DND-41 (cell line): ENCODE measurements at regions not wholly inside any gene's neighbourhood (a gene's known extent, or its start where the extent isn't known, plus 50 kb on each side); places are given as distances from the start of the nearest gene placed in this dataset.

Source experiments
- ATAC-seq: fragments of 200-7000 bp; cut with Tn5 transposase; 3 replicates; pipeline ENCODE4 v1.9.1; 2021; ENCODE audit warnings: low read depth; ENCODE audit not compliant: insufficient read depth
- DNase-seq: peaks from one replicate; pipeline ENCODE4 v3.0.0-alpha.2; 2020
- H2AFZ ChIP-seq: 2 replicates; pipeline ENCODE4 v1.6.0; 2012; ENCODE audit warnings: low read depth, low read length
- H3K27ac ChIP-seq: 2 replicates; pipeline ENCODE4 v1.5.1; 2012; ENCODE audit warnings: low read length, inconsistent platforms
- H3K27me3 ChIP-seq: fragments of 200-600 bp; sonication (generic); 2 replicates; pipeline ENCODE4 v1.6.0; 2012; ENCODE audit warnings: low read length, mild to moderate bottlenecking, inconsistent platforms; ENCODE audit not compliant: insufficient read depth, poor library complexity
- H3K36me3 ChIP-seq: 2 replicates; pipeline ENCODE4 v1.5.1; 2012; ENCODE audit warnings: low read length, inconsistent platforms; ENCODE audit not compliant: insufficient read depth
- H3K4me1 ChIP-seq: 2 replicates; pipeline ENCODE4 v1.5.1; 2012; ENCODE audit warnings: mild to moderate bottlenecking, low read length; ENCODE audit not compliant: insufficient read depth
- H3K4me2 ChIP-seq: 2 replicates; pipeline ENCODE4 v1.6.0; 2012; ENCODE audit warnings: mild to moderate bottlenecking, moderate library complexity, low read length, inconsistent platforms; ENCODE audit not compliant: insufficient read depth
- H3K4me3 ChIP-seq, 2 experiments: fragments of 200-600 bp in 1 of 2; shearing (Covaris generic) in 1 of 2; 2 replicates each; pipeline ENCODE4 v1.5.1; 2012 to 2016; ENCODE audit warnings: inconsistent platforms in 2 of 2, low read length in 2 of 2, mild to moderate bottlenecking in 2 of 2, low read depth in 1 of 2, moderate library complexity in 1 of 2
- H3K79me2 ChIP-seq: 2 replicates; pipeline ENCODE4 v1.6.0; 2012; ENCODE audit warnings: low read length, inconsistent platforms; ENCODE audit not compliant: insufficient read depth
- H3K9ac ChIP-seq: 2 replicates; pipeline ENCODE4 v1.6.0; 2012; ENCODE audit warnings: low read depth, mild to moderate bottlenecking, inconsistent platforms, low read length, moderate library complexity
- H3K9me3 ChIP-seq: 2 replicates; pipeline ENCODE4 v1.5.1; 2012; ENCODE audit warnings: low read length, moderate library complexity, mild to moderate bottlenecking, inconsistent platforms; ENCODE audit not compliant: insufficient read depth, severe bottlenecking
- H4K20me1 ChIP-seq: 2 replicates; pipeline ENCODE4 v1.6.0; 2012; ENCODE audit warnings: low read length; ENCODE audit not compliant: insufficient read depth
- EZH2 ChIP-seq: IDR thresholded peaks from 3 replicates; pipeline ENCODE4 v1.6.1; 2012; ENCODE audit warnings: borderline replicate concordance, low read depth, mild to moderate bottlenecking, moderate library complexity, low read length, inconsistent platforms; ENCODE audit not compliant: severe bottlenecking
- TF ChIP-seq, protein P1 (sequence below): IDR thresholded peaks from 2 replicates; pipeline ENCODE4 v1.5.1; 2012; ENCODE audit warnings: borderline replicate concordance, low read length, moderate library complexity, mild to moderate bottlenecking; ENCODE audit not compliant: poor library complexity, severe bottlenecking; ENCODE audit errors: extremely low read depth

DNA sequence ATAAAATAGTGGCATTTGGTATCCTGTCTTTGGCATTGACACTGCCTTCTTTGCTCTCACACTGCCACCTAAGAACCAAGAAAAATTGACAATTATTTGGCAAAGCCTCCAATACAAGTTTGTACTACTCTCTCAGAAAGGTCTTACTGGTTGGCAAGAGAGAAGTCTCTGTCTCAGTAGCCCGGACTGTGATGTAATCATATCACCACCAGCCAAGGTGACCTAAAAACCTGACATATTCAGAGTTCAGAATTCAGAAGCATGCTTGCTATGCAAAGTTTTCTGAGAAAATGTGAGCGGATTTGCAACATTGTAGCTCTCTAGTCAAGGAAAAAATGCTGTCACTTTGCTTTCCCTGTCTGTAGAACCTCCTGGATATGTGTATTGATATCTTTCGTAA, 196.0 kb downstream of the CDH7 start:
- Histone ChIP-seq H3K27me3 (no peaks in the 10 kb centered on the region), H3K79me2 (no peaks in the 10 kb centered on the region), H3K36me3 (no peaks in the 10 kb centered on the region), H4K20me1 (no peaks in the 10 kb centered on the region), H2AFZ (no peak overlapping the region), H3K4me2 (no peak overlapping the region), H3K27ac (no peak overlapping the region), H3K9me3 (no peaks in the 10 kb centered on the region), H3K4me1 (no peaks in the 10 kb centered on the region), H3K9ac (no peak overlapping the region), H3K4me3 (no peak overlapping the region)
- DNase-seq (no peak), ATAC-seq (no peak)
- TF ChIP-seq EZH2 = no peak
- TF ChIP-seq, protein P1, sequence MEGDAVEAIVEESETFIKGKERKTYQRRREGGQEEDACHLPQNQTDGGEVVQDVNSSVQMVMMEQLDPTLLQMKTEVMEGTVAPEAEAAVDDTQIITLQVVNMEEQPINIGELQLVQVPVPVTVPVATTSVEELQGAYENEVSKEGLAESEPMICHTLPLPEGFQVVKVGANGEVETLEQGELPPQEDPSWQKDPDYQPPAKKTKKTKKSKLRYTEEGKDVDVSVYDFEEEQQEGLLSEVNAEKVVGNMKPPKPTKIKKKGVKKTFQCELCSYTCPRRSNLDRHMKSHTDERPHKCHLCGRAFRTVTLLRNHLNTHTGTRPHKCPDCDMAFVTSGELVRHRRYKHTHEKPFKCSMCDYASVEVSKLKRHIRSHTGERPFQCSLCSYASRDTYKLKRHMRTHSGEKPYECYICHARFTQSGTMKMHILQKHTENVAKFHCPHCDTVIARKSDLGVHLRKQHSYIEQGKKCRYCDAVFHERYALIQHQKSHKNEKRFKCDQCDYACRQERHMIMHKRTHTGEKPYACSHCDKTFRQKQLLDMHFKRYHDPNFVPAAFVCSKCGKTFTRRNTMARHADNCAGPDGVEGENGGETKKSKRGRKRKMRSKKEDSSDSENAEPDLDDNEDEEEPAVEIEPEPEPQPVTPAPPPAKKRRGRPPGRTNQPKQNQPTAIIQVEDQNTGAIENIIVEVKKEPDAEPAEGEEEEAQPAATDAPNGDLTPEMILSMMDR = no peak

DNA sequence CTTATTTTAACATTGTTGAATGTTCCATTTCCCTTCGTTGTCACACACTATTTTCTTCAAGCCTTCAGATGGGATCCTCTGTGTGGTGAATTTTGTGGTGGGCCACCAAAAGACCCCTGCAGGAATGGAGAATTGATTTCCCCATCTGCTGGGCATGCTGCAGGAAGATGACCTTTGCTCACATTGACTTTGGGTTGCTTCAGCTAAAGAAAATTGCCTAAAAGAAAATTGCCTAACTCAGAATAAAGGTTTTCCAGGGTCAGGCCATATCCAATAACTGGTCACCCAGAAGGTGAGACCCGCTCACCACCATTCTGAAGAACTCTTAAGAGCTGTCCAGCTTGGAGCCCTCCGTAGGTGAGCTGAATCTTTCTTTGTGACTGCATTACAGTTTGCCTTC, 192.5 kb downstream of the CDH7 start:
- Histone ChIP-seq H2AFZ (no peak overlapping the region), H3K4me2 (no peak overlapping the region), H3K9me3 (no peaks in the 10 kb centered on the region), H3K4me3 (no peak overlapping the region), H3K9ac (no peak overlapping the region), H3K79me2 (no peaks in the 10 kb centered on the region), H4K20me1 (no peaks in the 10 kb centered on the region), H3K4me1 (no peaks in the 10 kb centered on the region), H3K36me3 (no peaks in the 10 kb centered on the region), H3K27ac (no peak overlapping the region), H3K27me3 (no peaks in the 10 kb centered on the region)
- ATAC-seq (no peak), DNase-seq (no peak)
- TF ChIP-seq EZH2 = no peak
- TF ChIP-seq, protein P1 = no peak

DNA sequence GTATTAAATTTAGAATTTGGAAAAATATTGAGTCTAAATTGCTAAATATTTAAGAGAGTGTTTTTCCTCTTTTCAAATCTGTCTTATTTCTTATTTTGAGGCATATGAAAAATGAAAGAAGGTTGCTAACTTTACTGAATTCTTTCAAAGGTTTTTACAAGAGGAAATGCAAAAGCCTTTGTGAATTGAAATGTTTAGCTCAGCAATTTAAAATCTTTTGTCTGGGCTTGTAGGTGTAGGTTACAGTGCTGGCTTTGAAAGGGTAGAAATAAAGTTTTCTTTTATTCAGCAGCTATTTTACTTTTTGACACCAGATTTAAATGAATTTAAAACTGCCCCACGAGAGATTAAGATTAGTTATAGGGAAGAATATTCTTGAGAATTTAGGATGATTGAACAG, 192.0 kb downstream of the CDH7 start:
- Histone ChIP-seq H3K79me2 (no peaks in the 10 kb centered on the region), H3K4me3 (no peak overlapping the region)
- no peak for ATAC-seq

DNA sequence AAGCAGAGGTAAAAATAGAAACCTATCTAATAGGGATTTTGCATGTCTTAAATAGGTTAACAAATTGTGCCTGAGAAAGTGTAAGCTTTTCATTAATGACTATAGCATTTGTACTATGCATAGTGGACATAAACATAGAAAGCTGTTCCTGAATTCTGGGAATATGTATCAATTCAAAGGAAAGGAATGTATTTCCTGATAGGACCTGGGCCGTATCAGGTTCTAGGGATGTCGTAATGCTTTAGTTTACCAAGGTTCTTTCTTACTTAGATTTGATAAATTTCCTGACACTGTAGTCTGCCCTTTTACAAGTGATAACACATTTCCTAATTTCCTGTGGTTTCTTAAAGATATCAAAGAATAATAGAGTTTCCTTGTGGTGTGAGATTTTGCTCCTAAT, 191.3 kb downstream of the CDH7 start:
- TF ChIP-seq, protein P1 = no peak
- TF ChIP-seq EZH2 = no peak
- Histone ChIP-seq H3K36me3 (no peaks in the 10 kb centered on the region), H3K9me3 (no peaks in the 10 kb centered on the region), H3K9ac (no peak overlapping the region), H3K79me2 (no peaks in the 10 kb centered on the region), H2AFZ (no peak overlapping the region), H3K27ac (no peak overlapping the region), H3K4me3 (no peak overlapping the region), H3K4me2 (no peak overlapping the region), H3K4me1 (no peaks in the 10 kb centered on the region), H4K20me1 (no peaks in the 10 kb centered on the region), H3K27me3 (no peaks in the 10 kb centered on the region)
- ATAC-seq (no peak), DNase-seq (no peak)

More for the DNA sequence above, 192.0 kb downstream of the CDH7 start:
- no peak overlapping the region for H3K4me2 ChIP-seq
- no peak overlapping the region for H3K27ac ChIP-seq
- H2AFZ ChIP-seq = no peak overlapping the region
- H4K20me1 ChIP-seq = no peaks in the 10 kb centered on the region
- H3K9ac ChIP-seq = no peak overlapping the region
- TF ChIP-seq, protein P1 = no peak
- TF ChIP-seq EZH2 = no peak
- no peaks in the 10 kb centered on the region for H3K27me3 ChIP-seq
- no peak for DNase-seq
- no peaks in the 10 kb centered on the region for H3K9me3 ChIP-seq
- H3K36me3 ChIP-seq = no peaks in the 10 kb centered on the region
- no peaks in the 10 kb centered on the region for H3K4me1 ChIP-seq
